8988T (cell line): ENCODE measurements at regions not wholly inside any gene's neighbourhood (a gene's known extent, or its start where the extent isn't known, plus 50 kb on each side); places are given as distances from the start of the nearest gene placed in this dataset.
A peak's percentile ranks its signal among the peaks of the same experiment; 100 is the strongest.

Source experiments
- DNase-seq: peaks from one replicate; pipeline ENCODE4 v3.0.0; 2011

DNA sequence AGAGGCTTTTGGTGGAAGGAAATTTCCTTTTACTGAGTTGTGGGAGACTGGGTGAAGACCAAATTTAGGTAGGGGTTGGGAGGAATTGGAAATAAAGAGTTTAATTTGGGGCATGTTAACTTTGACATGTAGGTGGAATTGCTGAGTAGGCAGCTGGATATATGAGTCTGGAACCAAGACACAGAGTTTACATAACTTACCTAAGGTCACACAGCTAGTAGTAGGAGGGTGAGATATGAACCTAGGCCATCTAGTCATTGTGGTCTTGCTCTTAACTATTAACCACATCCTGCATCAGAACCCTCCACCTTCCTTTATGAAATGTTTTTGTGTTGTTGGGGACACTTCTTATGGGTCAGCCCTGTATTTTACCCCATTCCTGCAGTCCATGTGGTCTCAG is 113.1 kb downstream of the ICOS start:
- DNase-seq, result no peak

DNA sequence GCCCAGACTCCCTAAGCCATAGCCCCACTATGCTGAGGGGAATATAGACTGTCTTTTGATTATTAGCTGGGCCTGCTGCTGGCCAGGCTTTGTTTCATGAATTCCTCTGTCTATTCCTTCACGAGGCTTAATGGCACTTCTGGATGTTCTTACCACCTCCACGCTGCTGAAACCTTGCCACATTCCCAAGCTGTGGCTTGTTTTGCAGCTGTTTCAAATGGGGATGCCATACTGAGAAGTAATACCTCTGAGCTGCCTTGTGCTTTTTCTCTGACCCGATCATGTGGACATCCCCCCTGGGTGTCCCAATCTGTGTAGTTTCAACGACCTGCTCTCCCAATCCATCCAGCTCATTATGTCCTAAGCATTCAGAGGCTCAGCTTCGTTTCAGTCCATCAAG is 114.1 kb downstream of the ICOS start:
- DNase-seq, result no peak

GRCh38 chr2:204051476-204051875 is 114.9 kb downstream of the ICOS start:
- DNase-seq, result peak; percentile 27

DNA sequence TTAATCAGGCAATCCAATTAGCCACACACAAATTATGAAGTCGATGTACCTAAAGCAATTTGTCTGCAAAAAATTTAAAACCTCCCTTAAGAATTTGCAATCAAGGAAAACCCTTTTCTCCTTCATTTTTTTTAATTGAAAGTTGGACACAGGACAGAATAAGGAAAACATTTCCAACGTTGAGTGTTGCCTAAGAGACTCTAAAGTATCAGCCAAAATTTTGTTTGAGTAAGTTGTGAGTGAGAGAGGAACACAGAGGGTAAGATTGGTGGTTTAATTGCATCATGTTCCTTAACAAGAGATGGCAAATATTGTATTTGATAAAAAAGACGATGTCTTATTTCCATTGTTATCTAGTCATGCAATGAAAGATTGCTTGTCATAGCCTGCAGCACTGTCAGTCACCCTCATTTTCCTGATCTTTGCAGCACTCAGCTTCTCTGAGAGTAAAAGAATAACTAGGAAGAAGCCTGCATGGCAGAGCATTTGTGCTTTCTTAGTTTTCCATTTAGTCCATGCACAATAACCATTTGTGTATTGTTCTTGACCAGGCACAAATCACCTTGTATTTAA is 115.5 kb downstream of the ICOS start:
- no peak for DNase-seq

- no peak for DNase-seq
These were observed 122.5 kb downstream of the ICOS start for GRCh38 chr2:204059016-204059415.

- DNase-seq, result no peak
These were observed 124.3 kb downstream of the ICOS start for GRCh38 chr2:204060841-204061240.

DNA sequence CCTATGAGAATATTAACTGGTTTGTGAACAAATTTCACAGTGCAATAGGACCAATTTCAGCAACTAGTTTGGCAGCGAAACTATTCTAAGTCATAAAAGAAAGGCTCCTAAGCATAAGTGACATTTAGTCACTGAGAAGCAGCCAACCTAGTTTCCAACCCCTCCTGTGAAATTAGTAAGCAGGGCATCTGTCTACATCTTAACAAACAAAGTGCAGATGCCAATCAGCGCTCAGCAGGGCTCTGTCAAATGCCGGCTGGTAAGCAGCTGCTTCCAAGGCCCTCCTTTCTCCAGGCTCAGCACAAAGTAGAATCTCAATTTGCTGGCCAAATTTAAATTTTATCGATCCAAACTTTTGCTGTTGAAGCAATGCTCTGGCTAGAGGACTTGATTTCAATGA is 124.7 kb downstream of the ICOS start:
- DNase-seq, result no peak

GRCh38 chr2:204064119-204064518 is 127.6 kb downstream of the ICOS start:
- DNase-seq, result no peak

DNA sequence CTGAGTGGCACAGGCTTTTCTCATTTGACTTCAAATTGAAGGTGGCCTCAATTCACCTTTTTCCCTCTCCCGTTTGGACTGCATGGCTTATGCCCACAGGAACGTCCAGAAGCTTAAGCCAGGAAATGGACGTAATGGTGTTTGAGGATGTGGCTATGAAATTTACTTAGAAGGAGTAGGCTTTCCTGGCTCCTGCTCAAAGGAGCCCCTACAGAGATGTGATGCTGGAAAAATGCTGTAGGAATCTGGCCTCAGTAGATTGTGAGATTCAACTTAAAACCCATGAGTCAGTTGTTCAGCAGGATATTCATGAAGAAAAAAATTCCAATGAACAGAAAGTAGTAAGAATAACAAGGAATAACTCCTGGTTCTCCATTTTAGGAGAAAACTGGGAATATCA is 129.0 kb downstream of the ICOS start:
- no peak for DNase-seq

DNA sequence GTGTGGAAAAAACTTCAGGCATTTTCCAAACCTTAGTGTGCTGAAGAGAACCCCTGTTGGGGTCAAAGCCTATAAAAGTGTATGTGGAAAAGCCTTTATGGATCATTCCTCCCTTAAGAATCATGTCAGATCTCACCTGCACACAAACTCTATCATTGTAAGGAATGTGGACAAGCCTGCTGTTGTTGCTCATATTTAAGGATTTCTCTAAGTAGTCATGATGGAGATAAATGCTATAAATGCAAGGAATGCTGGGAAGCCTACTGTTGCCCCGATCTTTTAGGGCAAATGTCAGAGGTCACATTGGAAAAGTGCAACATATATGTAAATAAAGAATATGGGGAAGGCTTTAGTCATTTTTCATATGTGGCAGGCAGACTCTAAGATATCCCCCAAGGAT is 129.5 kb downstream of the ICOS start:
- DNase-seq, result no peak

- no peak for DNase-seq
These were observed 133.2 kb downstream of the ICOS start for GRCh38 chr2:204069804-204070203.

GRCh38 chr2:204072443-204073324 is 136.1 kb downstream of the ICOS start:
- DNase-seq, result peak; percentile 13

- DNase-seq, result no peak
These were observed 137.9 kb downstream of the ICOS start for GRCh38 chr2:204074456-204074855.

DNA sequence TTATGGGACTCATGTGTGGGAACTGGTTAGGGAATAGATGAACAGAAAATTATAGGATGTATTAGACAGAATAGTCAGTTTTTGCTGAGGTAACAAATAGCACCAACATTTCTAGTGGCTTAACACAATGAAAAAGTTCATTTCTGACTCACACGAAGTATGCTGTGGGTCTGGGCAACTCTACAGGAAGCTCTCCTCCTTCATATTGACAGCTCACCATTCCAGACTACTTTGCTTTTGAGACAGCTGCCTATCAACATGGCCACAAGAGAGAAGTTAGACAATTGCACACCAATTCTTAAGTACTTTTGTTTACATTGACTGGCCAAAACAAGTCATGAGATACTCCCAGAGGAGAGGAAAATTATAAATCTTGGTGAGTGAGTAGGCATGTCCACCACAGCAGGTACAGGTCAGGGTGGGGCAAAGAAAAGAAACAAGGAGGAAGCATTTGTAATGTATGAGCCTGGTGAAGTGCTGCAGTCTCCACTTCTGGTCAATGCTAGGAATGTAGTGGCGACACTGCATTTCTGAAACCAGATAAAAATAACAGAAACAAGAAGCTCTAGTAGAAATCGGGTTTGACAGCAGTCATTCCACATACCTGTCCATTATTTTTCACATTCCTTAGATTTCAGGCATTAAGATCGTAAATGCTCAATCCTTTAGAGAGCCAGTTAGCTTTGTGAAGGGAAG is 141.6 kb downstream of the ICOS start:
- no peak for DNase-seq

GRCh38 chr2:204081487-204082425 is 145.2 kb downstream of the ICOS start:
- DNase-seq, result no peak

GRCh38 chr2:204086167-204086566 is 149.6 kb downstream of the ICOS start:
- DNase-seq, result no peak

- DNase-seq, result no peak
These were observed 152.5 kb downstream of the ICOS start for GRCh38 chr2:204089105-204089504.

DNA sequence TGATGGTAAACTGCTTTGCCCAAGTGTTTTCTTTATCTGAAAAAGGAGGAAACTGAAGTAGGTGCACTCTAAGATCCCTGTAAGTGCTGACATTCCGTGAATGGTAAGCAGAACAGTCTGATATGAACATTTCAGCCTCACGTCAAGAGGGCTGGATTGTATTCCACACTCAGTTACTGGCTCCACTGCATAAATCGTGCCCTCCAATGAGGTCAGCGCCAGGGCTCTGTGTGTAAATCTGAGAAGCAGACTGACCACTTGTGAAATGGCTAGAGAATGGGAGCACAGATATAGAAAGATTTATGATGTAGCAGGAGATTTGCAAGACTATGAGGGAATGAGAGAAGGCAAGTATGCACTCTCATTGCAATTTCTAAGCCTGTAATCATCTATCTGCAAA is 153.0 kb downstream of the ICOS start:
- DNase-seq, result no peak

- no peak for DNase-seq
These were observed 153.5 kb downstream of the ICOS start for GRCh38 chr2:204090021-204090420.

DNA sequence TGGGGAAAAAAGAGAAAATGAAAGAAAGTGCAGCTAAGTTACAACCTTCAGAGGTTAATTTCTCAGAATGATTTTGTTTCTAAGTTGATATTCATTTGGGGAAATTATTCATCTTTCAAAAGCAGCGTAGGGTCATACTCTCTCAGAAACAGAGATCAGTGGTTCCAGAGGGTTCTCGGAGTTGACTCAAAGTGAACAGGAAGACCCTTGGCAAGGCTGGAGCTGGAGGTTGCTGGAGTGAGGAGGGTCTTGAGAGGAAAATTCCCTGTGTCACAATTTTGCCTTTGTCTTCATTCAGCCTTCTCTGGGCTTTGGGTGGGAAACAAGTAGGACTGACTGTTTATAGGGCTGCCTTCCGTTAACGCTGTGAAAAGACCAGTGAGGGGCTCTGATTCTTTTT is 168.2 kb downstream of the ICOS start:
- DNase-seq, result no peak

DNA sequence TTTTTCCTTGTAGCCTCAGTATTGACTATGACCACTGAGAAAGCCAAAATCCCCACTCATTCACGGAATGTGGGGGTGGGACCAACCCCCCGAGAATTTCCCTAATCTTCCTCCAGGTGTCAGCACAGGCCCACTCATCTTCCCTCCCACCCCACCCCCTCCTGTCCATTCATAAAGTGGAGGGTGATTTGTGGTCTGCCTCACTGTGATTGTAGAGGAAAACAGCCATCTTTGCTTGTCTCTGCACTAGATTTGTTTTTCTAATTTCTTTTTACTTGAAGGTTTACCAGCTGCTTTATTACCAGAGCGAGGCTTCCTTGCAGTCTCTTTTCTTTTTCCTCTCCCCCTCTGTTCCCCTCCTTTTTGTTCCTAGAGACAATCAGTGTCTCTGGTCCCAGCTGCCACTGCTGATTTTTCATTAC is 171.8 kb downstream of the ICOS start:
- DNase-seq, result peak; percentile 30

DNA sequence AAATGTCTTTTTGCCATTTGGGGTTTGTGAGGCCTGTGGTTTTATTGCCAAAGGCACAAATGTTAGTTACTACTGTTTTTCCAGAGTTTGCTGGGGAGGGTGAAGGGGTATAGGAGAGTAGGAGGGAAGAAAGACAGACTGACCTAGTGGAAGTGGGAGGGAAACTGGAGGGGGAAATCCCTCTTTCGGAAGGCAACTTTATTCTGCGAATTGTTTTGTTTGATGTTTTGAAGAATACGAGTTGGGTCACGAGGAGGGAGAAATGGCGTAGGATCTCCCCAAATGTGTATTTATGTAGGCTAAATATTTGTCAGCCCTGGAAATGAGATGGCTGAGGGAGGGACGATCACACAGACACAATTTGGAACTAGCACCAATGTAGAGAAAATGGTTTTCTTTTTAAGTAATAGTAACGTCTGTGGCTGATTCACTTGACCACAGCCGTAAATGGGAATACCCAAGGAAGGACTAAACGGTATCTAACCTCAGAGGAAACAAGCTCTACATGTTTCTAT is 172.3 kb downstream of the ICOS start:
- no peak for DNase-seq

DNA sequence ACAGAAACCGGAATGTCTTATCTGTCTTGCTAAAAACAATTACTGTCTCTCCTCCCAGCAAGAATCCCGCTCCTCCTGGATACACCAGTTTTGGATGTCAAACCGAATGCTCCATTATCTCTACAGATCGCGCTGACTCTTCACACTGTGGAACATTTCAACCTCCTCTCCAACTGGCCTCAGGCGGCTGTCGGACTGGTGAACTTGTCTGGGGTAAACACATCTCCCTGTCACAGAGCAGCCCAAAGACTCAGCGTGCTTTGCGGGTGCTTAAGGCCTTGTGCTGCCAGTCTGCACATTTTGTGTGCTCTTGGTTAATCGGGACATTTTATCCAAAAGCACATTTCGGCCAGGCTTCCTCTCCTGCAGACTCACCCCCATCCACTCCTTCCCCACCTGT is 173.1 kb downstream of the ICOS start:
- no peak for DNase-seq
